Nephron (organoid): ENCODE measurements at regions not wholly inside any gene's neighbourhood (a gene's known extent, or its start where the extent isn't known, plus 50 kb on each side); places are given as distances from the start of the nearest gene placed in this dataset.

Experiments
- H3K27ac Mint-ChIP-seq, 3 experiments: 2 replicates each; pipeline ENCODE4 v1.8.0; 2020; ENCODE audit warnings: mixed read lengths in 3 of 3, mild to moderate bottlenecking in 2 of 3, moderate library complexity in 1 of 3
- H3K27me3 Mint-ChIP-seq: 2 replicates; pipeline ENCODE4 v1.8.0; 2021; ENCODE audit warnings: low read depth, mild to moderate bottlenecking, moderate library complexity, mixed read lengths
- H3K36me3 Mint-ChIP-seq: 2 replicates; pipeline ENCODE4 v1.8.0; 2020; ENCODE audit warnings: low read depth, mixed read lengths
- H3K4me1 Mint-ChIP-seq: 2 replicates; pipeline ENCODE4 v1.8.0; 2020; ENCODE audit warnings: mixed read lengths
- H3K4me3 Mint-ChIP-seq, 3 experiments: 2 replicates each; pipeline ENCODE4 v1.8.0; 2020; ENCODE audit warnings: mild to moderate bottlenecking in 3 of 3, mixed read lengths in 3 of 3, moderate library complexity in 2 of 3
- H3K9me3 Mint-ChIP-seq: 2 replicates; pipeline ENCODE4 v1.8.0; 2020; ENCODE audit warnings: mixed read lengths
- CTCF ChIP-seq, 3 experiments: fragments of 200-600 bp; sonication (generic); IDR thresholded peaks; one replicate each; pipeline ENCODE4 v1.5.0; 2021; ENCODE audit warnings: antibody characterized with exemption in 3 of 3; ENCODE audit not compliant: unreplicated experiment in 3 of 3

- no peak overlapping the region for H3K27ac Mint-ChIP-seq
- H3K9me3 Mint-ChIP-seq, result peaks cover 2% of the 10 kb centered on the region
- H3K27me3 Mint-ChIP-seq, result peaks cover 6% of the 10 kb centered on the region
- TF ChIP-seq CTCF (IDR thresholded peaks at IDR 0.05; ENCODE audit: unreplicated experiment in 3 of 3), result no peak
- H3K36me3 Mint-ChIP-seq, result no peaks in the 10 kb centered on the region
- no peak overlapping the region for H3K4me3 Mint-ChIP-seq
- no peaks in the 10 kb centered on the region for H3K4me1 Mint-ChIP-seq
Observed at GRCh38 chr7:156318426-156318825, 322.1 kb upstream of the RNF32 start.

- H3K36me3 Mint-ChIP-seq, result no peaks in the 10 kb centered on the region
- no peak overlapping the region for H3K27ac Mint-ChIP-seq
- no peak for TF ChIP-seq CTCF (IDR thresholded peaks at IDR 0.05; ENCODE audit: unreplicated experiment in 3 of 3)
- H3K4me1 Mint-ChIP-seq, result peaks cover 9% of the 10 kb centered on the region
- H3K4me3 Mint-ChIP-seq, result no peak overlapping the region
- H3K9me3 Mint-ChIP-seq, result peaks cover 10% of the 10 kb centered on the region
- H3K27me3 Mint-ChIP-seq, result peaks cover 49% of the 10 kb centered on the region
Observed at GRCh38 chr7:156309016-156309620, 331.5 kb upstream of the RNF32 start.

GRCh38 chr7:156307193-156307592 lies 333.4 kb upstream of the RNF32 start:
- H3K27me3 Mint-ChIP-seq, result peaks cover 38% of the 10 kb centered on the region
- no peaks in the 10 kb centered on the region for H3K36me3 Mint-ChIP-seq

GRCh38 chr7:156305351-156305750 lies 335.2 kb upstream of the RNF32 start:
- no peak overlapping the region for H3K27ac Mint-ChIP-seq
- H3K27me3 Mint-ChIP-seq, result peaks cover 31% of the 10 kb centered on the region
- H3K9me3 Mint-ChIP-seq, result peaks cover 11% of the 10 kb centered on the region
- H3K4me1 Mint-ChIP-seq, result peaks cover 9% of the 10 kb centered on the region
- TF ChIP-seq CTCF (IDR thresholded peaks at IDR 0.05; ENCODE audit: unreplicated experiment in 3 of 3), result no peak
- no peak overlapping the region for H3K4me3 Mint-ChIP-seq
- no peaks in the 10 kb centered on the region for H3K36me3 Mint-ChIP-seq

More at GRCh38 chr7:156307193-156307592, 333.4 kb upstream of the RNF32 start:
- H3K4me3 Mint-ChIP-seq, result no peak overlapping the region
- H3K27ac Mint-ChIP-seq, result no peak overlapping the region
- TF ChIP-seq CTCF (IDR thresholded peaks at IDR 0.05; ENCODE audit: unreplicated experiment in 3 of 3), result no peak
- H3K4me1 Mint-ChIP-seq, result peaks cover 9% of the 10 kb centered on the region
- peaks cover 10% of the 10 kb centered on the region for H3K9me3 Mint-ChIP-seq

GRCh38 chr7:156282816-156283215 lies 357.8 kb upstream of the RNF32 start:
- no peak for TF ChIP-seq CTCF (IDR thresholded peaks at IDR 0.05; ENCODE audit: unreplicated experiment in 3 of 3)
- Mint-ChIP-seq H3K4me3 (no peak overlapping the region), H3K36me3 (no peaks in the 10 kb centered on the region), H3K27ac (no peak overlapping the region), H3K27me3 (no peaks in the 10 kb centered on the region), H3K9me3 (peaks cover 23% of the 10 kb centered on the region), H3K4me1 (no peaks in the 10 kb centered on the region)

- Mint-ChIP-seq H3K4me1 (no peaks in the 10 kb centered on the region), H3K27ac (no peak overlapping the region), H3K9me3 (peaks cover 17% of the 10 kb centered on the region), H3K36me3 (no peaks in the 10 kb centered on the region), H3K4me3 (no peak overlapping the region), H3K27me3 (peaks cover 4% of the 10 kb centered on the region)
- TF ChIP-seq CTCF (IDR thresholded peaks at IDR 0.05; ENCODE audit: unreplicated experiment in 3 of 3), result no peak
Observed at GRCh38 chr7:156279635-156280034, 360.9 kb upstream of the RNF32 start.
